Middle frontal gyrus (tissue), 1 donor: ENCODE measurements at regions not wholly inside any gene's neighbourhood (a gene's known extent, or its start where the extent isn't known, plus 50 kb on each side); places are given as distances from the start of the nearest gene placed in this dataset.

ENCODE experiments used
- DNase-seq: peaks from one replicate; pipeline ENCODE4 v3.0.0-alpha.2; 2015; ENCODE audit warnings: low spot score; ENCODE audit errors: extremely low spot score

DNA sequence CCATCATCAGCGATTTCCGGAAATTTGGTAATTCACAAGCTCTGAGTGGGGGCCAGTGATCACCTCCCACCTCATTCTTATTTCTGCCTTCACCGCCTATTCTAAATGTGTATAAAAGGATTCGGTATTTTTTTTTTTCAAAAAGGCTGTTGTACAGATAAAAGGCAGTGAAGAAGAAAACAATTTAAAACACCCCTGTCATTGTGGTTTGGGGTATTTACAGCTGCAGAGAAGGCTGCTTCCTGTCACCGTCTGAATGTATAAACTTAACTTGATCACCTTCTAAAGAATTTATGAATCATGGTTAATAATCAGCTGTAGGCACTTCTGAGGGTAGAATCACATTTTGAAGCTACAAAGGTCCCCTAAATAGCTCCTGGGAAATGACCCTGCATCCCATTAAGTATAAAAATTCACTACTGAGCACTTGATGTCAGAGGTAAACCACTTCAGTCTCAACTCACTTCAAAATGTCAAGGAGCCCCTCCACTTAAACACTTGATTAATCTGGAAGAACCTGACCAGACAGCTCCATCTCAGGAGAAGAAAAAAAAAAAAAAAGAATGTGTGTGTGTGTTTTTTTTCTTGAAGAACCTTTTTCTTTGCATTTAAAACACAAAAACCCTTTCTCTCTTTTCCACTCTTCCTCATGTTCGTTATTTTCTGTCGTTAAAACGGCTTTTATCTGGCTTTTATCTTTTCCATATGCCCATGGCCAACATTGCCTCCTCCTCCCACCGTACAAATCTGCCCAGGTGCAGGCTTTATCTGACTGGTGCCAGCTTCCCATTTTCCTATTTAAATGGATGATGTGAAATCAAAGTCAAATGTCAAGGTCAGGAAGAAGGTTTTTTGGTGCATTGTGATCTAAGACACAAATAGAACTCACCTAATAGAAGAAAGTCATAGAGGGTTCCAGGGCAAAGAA, 291.2 kb downstream of the IRX1 start:
- no peak for DNase-seq

GRCh38 chr5:3888310-3888709, 292.7 kb downstream of the IRX1 start:
- no peak for DNase-seq

- no peak for DNase-seq
Measured at GRCh38 chr5:3889412-3890142, 293.9 kb downstream of the IRX1 start.

- DNase-seq: no peak
Measured at GRCh38 chr5:3891113-3891512, 295.5 kb downstream of the IRX1 start.

DNA sequence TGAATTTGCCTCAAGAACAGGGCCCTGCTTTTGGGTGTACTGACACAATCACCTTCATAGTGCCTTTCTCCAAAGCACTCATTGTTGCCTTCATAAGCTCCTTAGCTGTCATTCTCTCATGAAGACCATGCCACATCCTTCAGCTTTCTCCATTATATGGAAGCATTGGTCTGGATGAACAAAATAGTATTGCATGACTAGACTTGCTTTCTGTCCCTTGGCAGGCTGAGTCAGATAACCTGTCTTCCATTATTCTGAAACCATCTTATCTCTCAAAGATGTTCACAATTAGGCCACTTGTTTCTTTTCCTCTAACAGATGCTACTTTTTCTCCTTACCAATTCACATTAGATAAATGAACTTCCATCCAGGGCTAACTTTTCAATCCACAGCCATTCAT, 297.9 kb downstream of the IRX1 start:
- DNase-seq: no peak

- DNase-seq: no peak
Measured at GRCh38 chr5:3893975-3894374, 298.3 kb downstream of the IRX1 start.

- DNase-seq: no peak
Measured at GRCh38 chr5:3896098-3896497, 300.5 kb downstream of the IRX1 start.

GRCh38 chr5:3899093-3899492, 303.5 kb downstream of the IRX1 start:
- DNase-seq: no peak

GRCh38 chr5:3904584-3904983, 309.0 kb downstream of the IRX1 start:
- no peak for DNase-seq

GRCh38 chr5:3905031-3905430, 309.4 kb downstream of the IRX1 start:
- no peak for DNase-seq

GRCh38 chr5:3905521-3905920, 309.9 kb downstream of the IRX1 start:
- no peak for DNase-seq

DNA sequence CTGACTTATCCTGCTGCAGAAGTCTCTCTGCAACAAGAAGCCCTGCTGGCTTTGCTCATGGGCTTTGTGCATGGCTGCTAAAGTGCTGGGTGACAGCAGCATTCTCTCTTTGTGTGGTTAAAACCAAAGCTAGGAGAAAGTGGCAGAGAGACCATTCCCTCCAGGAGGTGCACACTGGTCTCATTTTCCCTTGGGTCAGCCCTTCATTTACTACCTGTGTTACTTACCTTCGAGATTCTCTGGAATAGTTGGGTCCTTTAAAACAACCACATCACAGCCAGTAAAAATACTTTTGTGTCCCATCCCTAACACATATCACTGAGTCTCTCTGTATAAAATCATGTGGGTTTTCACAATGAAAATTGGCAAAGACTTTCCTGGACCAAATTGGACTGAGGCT, 315.5 kb downstream of the IRX1 start:
- no peak for DNase-seq

DNA sequence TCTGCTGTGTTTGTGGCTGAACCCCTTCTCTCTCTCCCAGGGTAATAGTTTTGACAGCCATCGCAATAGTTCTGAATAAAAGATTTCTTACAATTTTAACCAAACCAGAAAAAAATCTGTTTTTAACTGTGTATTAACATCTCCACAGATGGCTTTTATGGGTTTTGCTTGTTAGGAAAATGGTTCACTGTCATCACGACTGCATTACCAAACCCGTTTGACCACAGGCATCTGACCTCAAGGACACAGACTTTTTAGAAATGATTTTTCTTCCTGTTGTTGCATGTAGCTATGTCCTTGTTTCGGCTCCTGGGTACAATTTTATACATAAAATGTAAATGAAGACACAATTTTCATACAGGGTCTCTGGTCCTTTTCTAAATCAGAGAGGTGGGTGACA, 316.1 kb downstream of the IRX1 start:
- no peak for DNase-seq

DNA sequence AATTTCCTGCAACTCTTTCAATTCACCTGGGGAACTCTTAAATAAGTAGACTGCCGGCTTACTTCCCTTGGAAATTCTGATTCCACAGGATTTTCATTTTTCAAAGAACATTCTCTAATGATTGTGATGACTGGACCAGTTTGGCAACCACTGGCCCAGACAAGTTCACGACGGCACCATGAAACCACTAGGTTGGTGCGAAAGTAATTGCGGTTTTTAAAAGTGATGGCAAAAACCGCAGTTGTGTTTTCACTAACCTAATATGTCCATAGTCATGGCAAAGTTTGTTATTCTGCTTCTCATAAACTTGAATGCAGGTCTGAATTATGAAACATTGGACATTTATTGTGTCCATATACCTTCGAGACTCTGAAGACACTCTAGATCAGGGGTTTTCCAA, 317.2 kb downstream of the IRX1 start:
- no peak for DNase-seq

DNA sequence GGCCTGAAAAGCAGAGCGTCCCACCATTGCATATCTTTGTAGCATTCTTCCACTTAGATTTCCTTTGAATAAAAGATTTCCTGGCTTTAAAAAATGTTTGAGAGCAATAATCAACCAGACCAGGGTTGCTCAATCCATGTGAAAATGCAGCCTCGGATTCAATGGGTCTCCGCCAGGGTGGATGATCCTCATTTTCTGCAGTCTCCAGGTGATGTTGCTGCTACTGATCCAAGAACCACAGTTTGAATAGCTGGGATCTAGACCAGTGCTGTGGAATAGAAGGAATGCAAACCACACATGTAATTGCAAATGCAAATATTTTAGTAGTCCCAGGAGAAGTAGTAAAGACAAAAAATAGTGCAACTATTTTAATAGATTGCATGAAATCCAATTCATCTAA, 317.6 kb downstream of the IRX1 start:
- DNase-seq: no peak

DNA sequence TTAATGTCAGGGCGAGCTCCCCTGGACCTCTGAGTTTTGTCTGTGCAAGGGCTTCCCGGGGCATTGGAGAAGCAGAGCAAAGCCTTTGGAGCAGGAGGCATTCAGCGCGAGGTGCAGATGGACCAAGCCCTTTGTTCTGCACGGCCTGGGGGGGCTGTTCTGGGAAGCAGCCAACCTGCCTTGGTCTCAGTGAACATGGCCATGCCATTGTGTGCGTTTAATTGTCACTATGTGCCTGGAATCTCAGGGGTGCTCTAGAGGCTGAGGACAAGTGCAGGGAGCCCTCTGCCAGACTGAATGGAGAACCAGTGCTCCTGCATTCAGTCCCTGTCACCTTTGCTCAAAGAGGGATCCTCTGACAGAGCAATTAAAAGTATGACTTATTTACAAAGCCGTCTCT, 329.4 kb downstream of the IRX1 start:
- DNase-seq: no peak

DNA sequence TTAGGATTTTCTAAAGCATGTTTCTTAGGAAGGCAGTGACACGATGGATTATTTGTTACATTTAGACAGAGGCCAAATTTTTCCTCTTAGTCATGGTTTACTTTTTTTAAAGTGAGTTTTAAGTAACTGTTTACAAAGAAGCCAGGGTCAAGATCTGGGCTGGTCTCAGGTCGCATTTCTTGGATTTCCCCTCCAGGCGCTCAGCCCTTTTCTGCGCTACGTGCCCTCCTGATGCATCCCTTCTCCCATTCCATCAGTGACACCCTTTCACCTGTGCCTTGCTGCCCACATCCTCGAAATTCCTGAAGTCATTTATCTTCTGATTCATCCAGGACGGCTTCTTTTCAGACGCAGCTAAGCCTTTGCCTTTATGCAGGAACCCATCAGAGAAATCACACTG, 330.3 kb downstream of the IRX1 start:
- no peak for DNase-seq

DNA sequence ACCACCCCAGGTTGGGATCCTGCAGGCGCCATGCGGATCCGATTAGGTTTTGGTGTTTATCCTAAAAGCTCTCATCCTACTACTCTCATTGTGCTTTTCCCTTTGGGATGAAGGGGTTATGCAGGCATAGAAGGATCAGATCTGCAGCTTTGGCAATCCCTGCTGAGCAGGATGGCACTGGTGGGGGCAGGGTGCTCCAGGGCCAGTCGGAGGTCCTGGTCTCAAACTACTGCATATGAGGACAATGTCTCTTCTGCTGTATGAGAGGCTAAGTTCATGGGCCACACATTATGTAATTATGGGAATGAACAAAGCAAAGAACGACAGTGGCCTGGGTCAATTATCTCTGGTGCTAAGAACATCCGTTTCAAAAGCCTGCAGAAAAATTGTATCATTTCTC, 334.2 kb downstream of the IRX1 start:
- DNase-seq: no peak

DNA sequence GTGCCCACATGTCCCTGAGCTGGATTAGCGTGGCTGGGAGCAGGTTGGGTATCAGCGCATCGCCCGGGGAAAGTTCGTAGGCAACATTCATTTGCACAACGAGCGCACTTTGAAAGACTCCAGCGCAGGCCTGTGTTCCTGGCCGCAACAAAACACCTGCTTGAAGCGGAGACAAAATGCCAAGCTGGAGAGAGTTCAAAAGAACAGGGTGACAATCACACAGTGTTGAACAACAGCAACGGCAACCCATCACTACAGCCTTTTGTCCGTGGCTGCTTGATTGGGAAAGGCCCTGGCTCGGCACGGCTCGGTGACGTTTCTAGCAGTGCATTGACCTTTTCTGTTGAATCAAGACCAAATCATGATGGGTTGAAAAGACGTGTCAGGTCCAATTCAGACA, 336.3 kb downstream of the IRX1 start:
- DNase-seq: no peak

- no peak for DNase-seq
Measured at GRCh38 chr5:3933536-3933935, 337.9 kb downstream of the IRX1 start.

DNA sequence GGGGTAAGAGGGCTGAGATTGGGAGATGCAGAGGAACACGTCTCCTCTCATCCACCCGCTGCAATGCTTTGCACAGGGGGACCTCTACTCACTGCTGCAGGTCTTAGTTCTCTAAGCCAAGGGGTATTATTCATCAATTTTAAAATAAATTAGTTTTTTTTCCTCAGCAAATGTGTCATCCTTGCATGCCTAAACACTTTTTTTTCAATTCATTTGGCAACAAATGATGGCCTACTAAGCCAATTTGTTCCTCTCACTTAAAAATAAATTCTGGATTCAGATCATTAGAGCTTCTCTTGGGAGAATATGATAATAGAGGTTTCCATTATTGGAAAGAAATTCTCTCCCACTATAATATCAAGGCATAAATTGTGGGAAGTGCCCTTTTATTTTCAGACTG, 338.3 kb downstream of the IRX1 start:
- DNase-seq: no peak

DNA sequence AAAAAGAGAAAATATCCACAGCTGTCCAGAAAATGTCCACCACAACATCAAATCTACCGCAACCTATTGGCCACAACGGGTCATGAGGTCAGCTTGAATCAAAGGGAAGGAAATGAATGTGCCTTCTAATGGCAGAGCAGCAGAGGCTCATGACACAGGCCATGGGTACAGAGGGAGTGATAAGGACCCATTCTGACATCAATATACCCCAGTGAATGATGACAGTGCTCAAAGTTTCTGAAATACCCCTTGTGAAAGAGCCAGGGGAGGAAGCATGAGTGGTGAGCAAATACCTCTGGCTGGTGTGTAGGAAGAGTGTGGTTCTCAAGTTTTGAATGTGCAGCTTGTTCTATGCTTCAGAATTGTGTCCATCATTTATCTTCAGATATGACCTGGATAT, 348.2 kb downstream of the IRX1 start:
- no peak for DNase-seq

- DNase-seq: no peak
Measured at GRCh38 chr5:3944930-3945329, 349.3 kb downstream of the IRX1 start.
